ENCODE measurements at regions not wholly inside any gene's neighbourhood (a gene's known extent, or its start where the extent isn't known, plus 50 kb on each side); places are given as distances from the start of the nearest gene placed in this dataset.

GRCh38 chr16:49054606-49055005 lies 227.0 kb downstream of the CBLN1 start:
- no peak for TF ChIP-seq CTCF (IDR thresholded peaks at IDR 0.05; ENCODE audit: low read depth, low read length, poor library complexity, severe bottlenecking)
- TF ChIP-seq EZH2phosphoT487 (IDR thresholded peaks at IDR 0.05; ENCODE audit: borderline replicate concordance, low read length) = no peak
